GM18909 (cell line): ENCODE measurements at regions not wholly inside any gene's neighbourhood (a gene's known extent, or its start where the extent isn't known, plus 50 kb on each side); places are given as distances from the start of the nearest gene placed in this dataset.
A peak's percentile ranks its signal among the peaks of the same experiment; 100 is the strongest.

Experiments
- ATAC-seq: cut with Tn5 transposase; IDR thresholded peaks from one replicate; pipeline ENCODE4 v1.9.1; 2021; ENCODE audit warnings: mild to moderate bottlenecking; ENCODE audit not compliant: unreplicated experiment, poor library complexity

DNA sequence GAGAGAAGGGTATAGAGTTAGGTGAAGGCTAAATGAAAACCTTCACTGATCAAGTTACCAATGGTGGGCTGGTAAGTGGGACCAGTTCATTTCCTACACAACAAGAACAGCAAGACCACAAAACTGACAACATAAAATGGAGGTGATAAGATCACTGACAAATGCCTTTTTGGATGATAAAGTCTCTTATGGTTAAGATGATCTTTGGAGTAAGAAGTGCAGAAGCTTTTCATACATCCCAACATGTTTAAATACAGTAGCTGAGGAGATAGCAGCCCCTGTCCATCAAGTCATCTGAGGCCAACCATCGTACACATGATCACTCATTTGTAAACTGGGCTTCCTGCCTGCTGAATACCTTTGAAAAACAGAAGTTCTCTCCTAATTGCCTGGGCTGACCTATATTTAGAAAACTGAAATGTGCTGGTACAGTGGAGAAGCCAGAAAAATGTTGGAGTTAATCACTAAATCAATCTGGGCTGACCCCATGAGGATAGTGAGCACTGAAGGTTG lies 259.0 kb upstream of the ZFHX3 start:
- no peak for ATAC-seq

DNA sequence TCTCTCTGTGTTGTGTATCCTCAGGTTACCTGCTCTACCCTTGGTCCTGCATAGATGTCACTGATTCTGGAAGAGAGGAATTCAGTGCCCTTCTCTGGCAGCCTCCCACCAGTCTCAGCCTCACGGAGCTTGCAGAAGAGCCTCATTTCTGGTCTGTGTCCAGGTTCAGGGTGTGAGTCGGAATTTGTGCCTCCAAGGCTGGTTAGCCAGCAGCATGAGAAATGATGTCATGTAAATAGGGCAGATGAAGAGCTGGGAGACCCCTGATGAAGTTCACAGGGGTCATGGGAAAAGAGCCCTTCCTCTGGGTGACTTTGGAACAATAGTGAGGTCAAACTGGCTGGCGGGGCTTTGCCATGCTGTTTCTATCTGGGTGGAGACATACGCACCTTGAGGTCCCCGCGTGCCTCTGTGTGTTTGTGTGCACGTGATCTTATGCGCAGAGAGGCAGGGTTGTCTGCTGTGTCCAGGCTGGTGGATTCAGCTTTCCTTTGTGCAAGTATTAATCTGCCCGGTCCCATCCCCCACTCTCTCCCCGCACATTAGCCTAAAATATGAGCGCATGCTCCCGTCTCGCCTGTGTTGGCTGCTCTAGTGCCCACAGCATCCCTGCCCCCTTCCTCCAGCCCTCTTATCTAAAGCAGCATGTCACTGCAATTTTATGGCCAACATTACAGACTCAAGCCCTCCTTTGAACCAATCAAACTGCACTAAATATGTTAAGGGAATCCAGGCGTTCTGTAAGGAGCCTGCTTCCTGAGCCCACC lies 256.3 kb upstream of the ZFHX3 start:
- no peak for ATAC-seq

DNA sequence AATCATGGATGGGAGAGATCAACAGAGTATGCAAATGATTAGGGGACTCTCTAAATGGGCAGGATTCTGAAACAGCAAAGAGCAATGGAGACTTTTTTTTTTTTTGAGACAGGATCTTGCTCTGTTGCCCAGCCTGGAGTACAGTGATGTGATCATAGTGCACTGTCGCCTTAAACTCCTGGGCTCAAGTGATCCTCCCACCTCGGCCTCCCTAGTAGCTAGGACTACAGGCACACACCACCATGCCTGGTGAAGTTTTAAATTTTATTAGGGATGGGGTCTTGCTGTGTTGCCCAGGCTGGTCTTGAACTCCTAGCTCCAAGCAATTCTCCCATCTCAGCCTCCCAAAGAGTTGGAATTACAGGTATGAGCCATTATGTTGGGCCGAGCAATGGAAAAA lies 255.0 kb upstream of the ZFHX3 start:
- no peak for ATAC-seq

DNA sequence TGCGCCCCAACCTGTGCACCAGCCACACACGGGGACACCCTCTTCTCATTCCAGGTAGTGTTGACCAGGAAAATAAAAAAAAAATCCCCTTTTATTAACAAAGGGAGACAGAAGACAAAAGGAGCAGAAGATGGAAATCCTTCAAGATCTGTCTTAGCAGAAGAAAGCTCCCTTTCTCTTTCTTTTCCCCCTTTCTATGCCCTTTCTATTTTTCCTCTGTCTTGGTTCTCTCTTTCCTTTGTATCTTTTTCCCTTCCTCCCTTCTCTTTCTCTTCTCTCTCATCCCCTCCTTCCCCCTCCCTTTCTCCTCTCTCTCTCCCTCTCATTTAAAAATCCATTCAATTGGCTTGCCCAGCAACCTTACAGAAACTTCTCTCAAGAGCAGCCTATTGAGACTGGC lies 254.1 kb upstream of the ZFHX3 start:
- no peak for ATAC-seq

DNA sequence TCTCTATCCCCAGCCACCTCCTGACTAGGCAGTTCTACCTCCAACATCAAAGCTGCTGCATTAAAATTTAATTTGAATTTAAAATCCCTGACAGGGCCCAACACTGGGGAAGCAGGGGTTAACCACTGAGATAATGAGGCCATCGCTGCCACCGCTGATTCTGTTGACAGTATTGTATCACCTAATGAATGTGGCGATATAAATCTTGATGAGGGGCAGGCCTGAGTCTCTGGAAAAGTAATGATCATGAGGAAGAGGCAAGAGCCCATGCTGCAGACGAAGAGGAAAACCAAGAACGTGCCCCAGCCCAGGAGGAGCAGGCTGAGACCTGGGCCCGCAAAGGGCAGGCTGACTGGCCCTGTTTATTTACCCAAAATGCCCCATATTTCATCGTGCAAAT lies 251.4 kb upstream of the ZFHX3 start:
- no peak for ATAC-seq

DNA sequence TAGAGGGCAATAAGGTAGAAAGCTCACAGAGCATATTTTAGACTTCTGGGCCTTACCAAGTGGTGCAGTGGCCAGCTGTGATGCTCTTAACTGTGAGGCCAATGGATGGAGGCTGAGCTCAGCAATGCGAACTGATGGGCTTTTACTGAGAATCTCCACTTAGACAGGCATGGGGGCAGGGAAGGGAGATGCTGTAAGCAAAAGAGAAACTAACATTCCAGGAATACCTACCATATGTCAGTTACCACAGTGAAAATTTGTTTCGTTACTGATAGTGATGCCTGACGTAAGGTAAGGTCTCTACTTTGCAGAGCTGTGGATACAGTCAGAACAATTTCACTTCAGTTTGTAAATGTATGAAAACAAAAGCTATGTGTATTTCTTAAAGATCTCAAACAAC lies 250.6 kb upstream of the ZFHX3 start:
- no peak for ATAC-seq

DNA sequence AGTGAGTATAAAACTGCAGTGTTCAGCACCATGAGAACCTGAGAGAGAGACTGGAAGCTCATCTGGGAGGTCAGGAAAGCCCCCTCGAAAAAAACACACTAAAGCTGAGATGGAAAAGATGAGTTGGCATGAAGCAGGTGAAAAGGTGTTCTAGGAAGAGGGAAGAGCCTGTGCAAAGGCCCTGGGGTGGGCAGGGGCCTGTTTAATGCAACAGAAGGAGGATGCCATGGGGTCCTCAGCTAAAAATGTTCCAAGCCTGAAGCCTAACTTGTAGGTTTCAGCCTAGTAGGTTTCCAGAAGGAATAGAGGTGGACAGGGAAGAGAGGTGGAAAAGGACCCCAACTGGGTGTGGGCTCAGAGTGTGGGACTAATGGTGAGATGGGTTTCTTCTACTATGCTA lies 242.3 kb upstream of the ZFHX3 start:
- ATAC-seq, result no peak

DNA sequence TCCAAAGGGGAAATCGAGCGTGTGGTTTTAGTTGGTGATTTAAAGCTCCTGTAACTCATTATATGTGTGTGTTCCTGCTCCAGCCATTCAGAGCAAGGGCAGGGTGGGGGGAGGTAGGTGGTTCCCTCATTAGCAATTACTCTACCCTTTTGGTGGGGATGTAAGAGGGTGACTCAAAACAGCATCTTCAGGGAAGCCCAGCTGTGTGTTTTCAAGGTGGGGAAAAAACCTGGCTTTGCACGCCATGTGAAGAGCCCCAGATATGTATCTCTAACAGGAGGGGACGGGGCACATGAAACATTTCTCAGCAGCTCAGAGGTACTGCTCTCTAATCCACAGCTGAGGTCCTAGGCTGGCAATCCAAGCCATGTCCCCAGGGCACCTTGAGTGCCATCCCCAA lies 241.3 kb upstream of the ZFHX3 start:
- ATAC-seq, result peak; percentile 93

DNA sequence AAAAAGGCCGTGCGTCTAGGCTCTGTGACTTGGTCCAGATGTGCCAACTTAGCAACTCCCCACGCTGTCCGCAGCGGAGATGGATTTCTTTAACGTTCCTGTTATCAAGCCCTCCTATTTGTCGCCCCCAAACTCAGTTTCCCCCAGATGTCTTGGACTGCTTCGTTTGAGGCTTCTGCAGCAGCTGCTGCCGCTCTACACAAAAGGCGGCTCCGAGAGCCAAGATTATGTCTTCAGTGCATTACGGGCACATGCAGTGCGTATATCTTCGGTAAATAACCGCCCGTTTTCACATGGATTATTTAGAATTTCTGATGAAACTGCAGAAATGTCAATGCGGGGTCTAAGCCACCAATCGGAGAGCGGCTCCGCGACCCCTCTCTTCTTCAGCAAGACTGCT lies 240.6 kb upstream of the ZFHX3 start:
- no peak for ATAC-seq

DNA sequence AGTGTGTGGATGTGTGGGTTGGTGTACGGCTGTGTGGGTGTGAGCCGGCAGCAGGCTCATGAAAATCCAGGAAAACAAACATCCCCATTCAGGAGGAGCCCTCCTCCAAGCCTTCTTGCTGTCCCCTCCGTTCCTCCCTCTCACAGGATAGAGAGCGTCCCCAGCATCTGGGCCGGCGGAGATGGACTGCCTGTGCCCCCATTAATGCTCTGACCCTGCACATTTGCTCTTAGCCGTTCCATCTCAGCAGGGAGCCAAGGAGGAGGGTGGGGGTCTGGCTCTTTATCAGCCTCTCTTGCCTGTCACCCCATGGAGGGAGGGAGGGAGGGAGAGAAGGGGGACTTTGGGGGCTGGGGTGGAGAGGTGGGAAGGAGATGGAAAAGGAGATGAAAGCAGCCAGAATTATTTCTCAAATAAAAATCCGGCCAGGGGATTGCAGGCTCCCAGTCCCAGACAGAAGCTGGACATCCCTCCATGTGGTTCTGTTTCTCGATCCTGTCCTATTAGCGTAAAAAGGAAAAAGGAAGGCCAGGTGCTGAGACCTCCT lies 240.0 kb upstream of the ZFHX3 start:
- no peak for ATAC-seq

DNA sequence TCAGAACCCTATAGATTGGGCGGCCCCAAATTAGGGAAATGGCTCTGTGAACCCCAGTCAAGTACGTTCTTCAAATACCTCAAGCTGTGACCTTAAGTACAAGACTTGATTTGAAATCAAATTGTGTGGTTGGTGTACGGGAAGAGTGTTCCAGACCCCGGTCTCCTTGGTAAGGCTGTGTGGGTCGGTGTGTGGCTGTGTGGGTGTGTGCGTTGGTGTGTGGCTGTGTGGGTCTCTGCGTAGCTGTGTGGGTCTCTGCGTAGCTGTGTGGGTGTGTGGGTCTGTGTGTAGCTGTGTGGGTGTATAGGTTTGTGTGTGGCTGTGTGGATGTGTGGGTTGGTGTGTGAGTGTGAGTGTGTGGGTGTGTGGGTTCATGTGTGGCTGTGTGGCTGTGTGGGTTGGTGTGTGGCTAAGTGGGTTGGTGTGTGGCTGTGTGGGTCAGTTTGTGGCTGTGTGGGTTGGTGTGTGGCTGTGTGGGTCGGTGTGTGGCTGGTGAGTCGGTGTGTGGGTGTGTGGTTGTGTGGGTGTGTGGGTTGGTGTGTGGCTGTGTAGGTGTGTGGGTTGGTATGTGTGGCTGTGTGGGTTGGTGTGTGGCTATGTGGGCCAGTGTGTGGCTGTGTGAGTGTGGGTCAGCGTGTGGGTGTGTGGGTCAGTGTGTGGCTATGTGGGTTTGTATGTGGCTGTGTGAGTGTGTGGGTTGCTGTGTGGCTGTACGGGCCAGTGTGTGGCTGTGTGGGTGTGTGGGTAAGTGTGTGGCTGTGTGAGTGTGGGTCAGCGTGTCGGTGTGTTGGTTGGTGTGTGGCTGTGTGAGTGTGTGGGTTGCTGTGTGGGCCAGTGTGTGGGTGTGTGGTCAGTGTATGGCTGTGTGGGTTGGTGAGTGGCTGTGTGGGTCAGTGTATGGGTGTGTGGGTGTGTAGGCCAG lies 238.7 kb upstream of the ZFHX3 start:
- ATAC-seq, result no peak

DNA sequence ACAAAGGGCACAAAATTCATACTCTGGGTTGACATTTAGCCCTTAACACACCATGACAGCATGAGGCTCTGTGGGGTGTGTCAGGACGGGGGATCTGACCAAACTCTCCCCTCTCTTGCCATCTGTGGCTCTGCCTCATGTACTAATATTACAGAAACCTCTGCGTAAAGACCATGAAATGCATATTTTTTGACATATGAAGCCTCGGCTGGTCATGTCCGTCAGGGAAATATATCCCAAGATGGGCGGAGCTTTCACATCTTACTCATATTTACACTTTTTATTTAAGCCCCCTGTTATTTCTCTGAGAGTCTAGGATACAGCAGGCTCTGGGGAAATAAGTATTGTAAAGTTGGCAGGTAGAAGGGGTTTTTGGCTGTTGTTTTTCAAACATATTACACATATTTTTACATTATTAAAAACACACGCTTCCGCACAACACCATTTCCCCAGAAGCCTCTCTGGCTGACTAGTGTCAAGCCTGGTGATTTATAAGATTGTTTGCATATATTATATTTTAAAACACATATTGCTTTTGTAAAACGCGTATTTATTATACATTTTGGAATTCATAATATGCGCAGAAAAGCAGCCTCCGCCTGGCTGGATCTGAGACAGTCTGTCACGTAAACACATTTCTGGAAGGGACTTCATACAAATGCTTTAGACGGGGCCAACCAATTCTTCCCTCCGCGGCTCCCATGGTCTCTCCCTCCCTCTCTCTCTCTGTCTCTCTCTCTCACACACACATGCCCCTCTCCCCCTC lies 237.7 kb upstream of the ZFHX3 start:
- no peak for ATAC-seq

DNA sequence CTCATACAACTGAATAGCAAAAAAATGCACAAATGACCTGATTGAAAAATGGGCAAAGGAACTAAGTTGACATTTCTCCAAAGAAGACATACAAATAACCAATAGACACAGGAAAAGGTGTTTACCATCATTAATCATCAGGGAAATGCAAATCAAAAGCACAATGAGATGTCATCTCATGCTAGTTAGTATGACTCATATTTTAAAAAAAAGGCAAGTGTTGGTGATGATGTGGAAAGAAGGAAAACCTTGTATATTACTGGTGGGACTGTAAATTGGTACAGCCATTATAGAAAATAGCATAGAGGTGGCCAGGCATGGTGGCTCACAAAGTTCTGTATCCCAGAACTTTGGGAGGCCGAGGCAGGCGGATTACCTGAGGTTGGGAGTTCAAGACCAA lies 232.5 kb upstream of the ZFHX3 start:
- ATAC-seq, result no peak

DNA sequence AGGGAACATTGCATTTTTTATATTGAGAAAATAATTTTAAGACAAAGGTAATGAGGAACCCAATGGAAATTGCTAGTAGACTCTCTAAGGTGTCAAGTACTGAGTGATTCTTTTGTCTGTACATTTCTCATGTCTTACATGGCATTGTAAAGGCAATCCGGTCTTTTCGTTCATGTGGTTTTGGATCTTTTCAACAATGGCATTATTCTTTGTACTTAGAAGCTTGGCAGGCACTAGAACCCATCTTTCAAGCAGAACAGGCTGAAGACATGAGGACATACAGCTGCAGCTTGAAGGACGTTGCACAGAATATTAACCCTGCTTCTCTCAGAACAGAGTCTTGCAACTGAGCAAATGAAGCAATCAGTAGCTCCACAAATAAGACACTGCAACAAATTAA lies 231.5 kb upstream of the ZFHX3 start:
- ATAC-seq, result no peak

DNA sequence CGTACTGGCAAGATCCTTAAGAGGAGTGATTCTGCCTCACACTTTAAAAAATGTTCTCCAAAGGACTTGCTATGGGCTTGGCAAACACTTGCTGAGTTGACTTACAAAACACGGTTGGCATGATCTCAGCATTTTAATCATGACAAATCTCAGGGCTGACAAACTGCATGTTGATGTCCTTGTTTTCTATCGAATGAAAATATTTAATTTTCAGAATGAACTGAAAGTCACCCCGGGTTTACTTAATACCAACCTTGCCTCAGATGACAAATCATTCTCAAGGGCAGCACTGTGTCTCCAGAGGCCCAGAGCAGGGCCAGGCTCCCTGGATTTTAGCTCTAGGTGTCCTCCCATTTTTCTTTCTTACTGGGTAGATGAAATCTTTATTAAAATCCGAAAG lies 229.1 kb upstream of the ZFHX3 start:
- no peak for ATAC-seq

DNA sequence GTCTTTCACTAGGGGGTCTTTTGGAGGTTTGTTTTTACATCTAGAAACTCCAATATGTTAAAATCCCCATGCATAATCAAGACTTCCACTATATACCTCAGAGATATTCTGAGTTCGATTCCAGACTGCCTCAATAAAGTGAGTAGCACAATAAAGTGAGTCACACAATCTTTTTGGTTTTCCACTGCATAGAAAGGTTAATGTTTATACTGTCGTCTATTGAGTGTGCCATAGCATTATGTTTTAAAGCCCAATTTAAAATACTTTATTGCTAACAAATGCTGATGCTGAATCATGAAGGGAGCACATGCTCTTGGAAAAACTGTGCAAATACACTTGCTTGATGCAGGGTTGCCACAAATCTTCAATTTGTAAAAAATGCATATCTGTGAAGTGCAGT lies 227.5 kb upstream of the ZFHX3 start:
- ATAC-seq, result peak; percentile 30

DNA sequence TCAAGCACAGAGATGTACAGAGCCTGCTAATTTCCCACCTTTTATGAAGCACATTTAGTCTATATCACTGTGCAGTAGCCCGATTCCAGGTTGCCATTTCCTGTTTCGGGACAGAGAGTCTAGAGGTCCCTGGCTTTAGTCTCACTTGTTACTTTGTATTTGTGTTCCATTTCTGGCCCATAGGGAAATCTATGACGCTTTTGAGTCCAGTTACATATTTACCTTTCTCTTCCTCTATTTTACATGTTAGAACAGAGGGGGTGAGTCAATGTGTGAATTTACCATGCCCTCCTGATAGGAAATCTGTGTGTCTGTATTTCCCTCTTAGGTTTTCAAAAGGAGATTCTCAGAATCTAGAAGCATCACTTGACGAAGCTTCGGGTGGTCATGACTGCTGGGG lies 227.1 kb upstream of the ZFHX3 start:
- ATAC-seq, result peak; percentile 83

DNA sequence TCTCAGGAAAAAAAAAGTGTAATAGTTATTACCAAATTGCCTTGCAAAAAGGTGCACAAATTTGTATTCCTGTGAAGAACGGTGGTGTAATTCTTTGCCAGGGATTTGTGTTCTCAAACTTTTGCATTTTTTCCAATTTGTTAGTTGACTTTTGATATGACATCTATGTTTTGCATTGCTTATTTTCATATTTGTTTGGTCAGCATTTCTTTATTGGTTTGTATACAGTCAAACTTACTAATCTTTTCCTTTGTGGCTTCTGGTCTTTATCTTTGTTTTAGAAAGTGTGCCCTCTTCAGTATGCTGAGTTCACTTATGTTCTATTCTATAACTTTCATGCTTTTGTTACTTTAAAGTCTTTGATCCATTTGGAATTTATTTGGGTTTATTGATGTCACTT lies 226.2 kb upstream of the ZFHX3 start:
- no peak for ATAC-seq

DNA sequence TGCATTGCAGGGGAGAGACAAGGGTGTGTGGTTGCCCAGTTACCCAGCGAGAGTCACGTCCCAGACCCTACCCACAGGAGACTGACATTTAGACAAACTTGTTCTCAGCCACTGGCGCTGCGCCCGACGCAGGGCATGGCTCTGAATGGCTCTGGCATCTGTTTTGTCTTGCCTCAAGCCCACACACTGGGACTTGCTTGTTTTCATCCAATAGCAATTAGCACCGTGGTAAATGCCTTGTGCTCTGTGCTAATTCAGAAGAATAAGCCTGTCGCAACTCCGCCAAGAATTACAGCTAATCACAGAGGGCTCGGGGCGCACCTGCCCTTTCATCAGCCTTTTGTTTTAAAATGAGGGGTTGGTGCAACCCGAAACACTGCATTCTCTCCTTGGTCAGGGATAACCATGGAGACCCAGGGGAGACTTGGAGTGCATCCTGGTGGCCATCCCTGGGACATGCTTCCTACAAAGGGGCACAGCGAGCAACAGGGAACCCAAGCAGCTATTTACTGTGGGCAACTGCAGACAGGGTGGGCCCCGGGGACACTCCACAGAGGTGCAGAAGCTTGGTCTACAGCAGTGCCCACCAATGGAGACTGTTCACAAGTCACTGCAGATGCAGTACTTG lies 220.6 kb upstream of the ZFHX3 start:
- no peak for ATAC-seq

DNA sequence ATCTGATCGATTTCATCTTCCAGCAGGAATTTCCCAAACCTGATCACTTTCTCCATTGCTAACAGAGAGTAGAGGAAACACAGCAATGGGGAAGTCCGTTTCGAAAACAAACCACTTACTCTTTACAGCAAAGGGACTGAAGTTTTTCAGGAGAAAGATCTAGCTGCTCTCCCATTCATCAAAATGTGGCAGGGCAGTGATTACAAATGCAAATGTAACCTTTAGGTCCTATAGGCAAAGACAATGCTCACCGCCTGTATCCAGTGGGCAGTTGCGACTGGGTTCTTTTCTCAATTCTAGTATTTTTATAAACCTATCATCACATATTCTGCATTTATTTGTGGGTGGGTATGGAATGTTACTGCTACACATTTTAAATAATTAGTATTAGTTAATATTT lies 218.0 kb upstream of the ZFHX3 start:
- ATAC-seq, result no peak
